NCI-H226 (cell line): ENCODE measurements at regions not wholly inside any gene's neighbourhood (a gene's known extent, or its start where the extent isn't known, plus 50 kb on each side); places are given as distances from the start of the nearest gene placed in this dataset.
A peak's percentile ranks its signal among the peaks of the same experiment; 100 is the strongest.

Source experiments
- DNase-seq: peaks from one replicate; pipeline ENCODE4 v3.0.0-alpha.2; 2015

DNA sequence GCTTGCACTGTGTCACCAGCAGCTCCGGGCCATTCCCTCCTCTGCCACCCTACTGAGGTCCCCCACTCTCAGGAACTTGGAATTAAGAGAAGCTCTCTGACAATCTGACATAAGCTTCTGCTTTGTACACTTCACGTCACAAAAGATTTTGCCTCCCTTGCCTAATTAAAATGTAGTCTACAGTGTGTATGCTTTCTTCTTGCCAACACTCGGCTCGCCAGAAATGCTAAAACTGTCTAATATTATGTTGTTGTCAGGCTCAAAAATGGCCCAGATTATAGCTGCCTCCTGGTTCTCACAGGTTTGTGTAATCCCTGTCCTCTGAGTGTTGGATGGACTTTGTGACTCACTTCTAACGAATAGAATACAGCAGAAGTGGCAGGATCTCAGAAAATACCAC, 474.7 kb downstream of the MBD2 start:
- DNase-seq = no peak

DNA sequence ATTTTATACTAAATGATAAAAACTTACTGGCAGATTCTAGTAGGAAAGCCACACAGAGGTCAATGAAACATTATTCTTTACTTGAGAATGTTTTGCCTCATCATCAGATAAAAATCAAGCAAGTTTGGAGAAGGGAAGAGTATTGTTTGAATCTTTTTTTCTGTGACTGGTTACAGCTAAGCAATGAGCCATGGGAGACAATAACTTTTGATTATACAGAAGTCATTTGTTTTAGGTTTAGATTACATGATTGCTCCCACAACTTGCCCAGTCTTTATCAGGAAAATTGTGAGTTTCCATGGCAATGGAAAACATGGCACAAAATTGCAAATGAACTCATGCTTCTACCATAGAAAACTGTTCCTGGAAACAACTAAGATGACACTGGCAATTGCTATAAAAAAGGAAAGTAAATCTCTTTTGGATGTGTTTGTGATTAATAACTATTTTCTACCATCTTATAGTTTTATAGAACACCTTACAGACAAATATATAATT, 476.8 kb downstream of the MBD2 start:
- DNase-seq = no peak

DNA sequence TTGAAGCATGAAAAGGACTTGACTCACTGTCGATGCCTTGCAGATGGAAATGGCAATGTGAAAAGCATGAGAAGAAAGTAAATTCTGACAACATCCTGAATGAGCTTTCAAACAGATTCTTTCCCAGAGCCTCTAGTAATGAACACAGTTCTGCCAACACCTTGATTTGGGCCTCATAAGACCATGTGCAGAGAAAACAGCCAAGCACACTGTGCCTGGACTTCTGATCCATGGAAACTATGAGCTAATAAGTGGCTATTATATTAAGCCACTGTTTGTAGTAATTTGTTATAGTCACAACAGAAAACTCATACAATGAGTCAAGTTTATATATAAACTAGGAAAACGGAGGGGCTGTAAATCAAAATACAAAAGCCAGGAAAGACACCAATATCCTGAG, 477.3 kb downstream of the MBD2 start:
- no peak for DNase-seq

DNA sequence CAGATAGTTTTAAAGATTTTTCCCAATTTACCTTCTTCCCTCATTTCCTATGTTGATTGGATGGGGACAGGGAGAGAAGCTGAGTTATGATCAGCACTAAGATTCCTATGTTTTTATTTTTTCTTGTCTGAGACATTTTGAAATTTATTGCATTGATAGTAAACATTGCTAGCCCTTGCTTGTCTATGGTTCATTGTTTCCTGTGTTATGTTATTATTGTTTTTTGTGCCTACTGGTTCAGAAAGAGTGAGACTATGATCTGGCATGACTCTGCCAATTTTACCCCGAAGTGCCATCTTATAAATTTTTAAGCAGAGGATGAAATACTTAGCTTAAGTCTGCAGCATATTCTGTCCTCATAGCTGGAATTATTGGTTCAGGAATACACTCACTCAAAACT, 478.5 kb downstream of the MBD2 start:
- no peak for DNase-seq

DNA sequence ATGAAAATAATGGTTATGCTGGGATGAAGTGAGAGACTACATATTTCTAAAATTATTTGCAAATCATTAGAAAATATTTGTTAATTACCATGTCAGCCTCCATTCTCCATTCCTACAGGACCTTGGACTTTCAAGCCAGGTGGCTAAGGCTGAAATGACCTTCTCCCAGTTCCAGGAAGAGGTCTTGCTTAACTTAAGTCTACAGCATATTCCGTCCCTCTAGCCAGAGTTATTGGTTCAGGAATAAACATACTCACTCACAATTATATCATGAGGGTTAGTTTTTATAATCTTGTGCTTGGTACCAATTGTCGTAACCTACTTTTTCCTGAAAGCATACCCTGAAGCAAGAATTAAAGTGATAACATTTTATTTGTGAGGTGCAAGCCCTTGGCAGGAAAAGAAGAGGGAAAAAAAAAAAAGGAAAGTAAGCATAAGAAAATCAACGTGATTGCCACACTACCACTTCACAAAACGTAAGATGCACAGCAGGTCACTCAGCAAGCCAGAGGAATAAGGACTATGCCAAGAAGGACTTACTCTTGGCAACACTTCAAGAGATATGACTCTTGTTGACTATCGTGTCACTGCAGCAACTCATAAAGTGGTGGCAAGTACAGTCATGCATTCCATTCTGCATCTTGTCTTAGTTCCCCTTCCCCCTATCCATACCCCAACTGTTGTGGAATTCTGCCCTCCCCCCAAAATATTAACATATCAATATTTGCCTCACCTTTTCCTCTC, 479.1 kb downstream of the MBD2 start:
- DNase-seq = no peak

DNA sequence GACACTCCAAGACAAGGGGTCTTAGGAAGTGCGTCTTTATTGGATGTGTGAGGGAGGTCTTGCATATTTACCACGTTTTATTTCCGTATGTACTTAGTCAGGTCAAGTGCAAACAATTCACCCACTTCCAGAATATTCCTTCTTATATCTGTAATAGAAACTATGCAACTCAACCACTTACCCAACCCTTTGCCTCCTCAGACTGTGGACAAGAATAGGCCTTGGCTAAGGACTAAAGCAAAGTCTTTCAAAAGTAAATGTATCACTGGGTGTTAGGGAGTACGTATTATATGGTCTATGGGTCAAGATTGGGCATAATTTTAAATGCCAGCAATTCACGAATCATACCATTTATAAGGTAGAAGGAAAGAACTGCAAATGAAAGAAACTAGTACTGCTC, 484.8 kb downstream of the MBD2 start:
- no peak for DNase-seq

DNA sequence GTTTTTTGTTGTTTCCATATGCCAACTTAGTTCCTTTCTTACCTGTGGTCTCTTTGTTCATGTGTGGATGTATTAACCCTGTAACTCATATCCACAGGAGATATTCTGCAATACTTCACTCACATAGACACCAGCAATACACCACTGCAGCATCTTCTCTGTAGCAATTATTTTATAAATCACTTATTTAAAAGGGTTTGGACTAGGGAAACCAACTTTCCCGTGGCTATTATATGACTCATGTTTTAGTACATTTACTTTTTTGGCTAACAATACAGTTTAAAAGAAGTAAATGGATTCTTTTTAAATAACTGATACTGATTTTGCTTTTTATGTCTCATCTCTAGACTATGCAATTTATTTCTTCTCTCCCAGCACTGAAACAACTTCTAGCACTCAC, 488.9 kb downstream of the MBD2 start:
- DNase-seq = no peak

DNA sequence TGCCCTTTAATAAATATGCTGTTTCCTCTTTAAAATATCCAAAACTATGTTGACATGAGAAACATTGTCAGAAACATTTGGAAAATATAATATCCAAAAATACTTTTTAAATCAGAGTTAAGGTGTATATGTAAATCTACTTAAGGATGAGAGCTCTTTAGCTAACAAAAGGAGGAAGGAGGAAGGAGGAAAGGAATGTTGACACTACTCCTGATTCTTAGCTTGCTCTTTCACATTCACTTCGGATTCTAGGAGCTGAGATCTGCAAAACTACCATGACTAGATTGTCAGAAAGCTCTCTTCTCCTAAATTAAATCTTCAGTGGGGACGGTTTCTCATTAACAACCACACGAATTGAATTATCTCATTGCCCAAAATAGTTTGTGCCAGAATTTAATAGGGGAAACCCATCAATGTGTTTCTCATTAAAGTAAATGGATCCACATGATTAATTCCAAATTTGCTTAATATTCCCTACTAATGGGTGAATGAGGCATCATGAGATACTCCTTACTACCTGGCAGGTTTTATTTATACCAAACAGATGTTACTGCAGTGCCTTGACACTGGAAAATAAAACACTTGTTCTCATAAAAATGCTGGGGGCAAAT, 509.1 kb downstream of the MBD2 start:
- DNase-seq = no peak

DNA sequence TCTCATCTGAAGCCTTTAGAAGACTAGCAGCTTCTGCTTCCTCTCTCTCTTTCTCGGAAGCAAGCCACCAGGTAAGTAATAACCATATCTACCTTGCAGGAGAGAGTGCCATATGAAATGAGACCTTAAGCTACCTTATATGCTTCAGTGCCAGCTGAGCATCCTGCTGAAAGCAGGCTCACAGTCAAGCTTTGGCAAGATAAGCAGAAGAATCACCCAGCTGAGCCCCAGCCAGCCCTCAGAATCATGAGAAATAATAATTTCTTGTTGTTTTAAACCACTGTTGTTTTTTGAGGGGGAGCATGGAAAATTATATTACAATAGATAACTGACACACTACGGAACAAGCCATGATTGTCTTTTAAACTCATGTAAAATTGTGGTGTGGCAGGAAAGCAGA, 514.4 kb downstream of the MBD2 start:
- no peak for DNase-seq

DNA sequence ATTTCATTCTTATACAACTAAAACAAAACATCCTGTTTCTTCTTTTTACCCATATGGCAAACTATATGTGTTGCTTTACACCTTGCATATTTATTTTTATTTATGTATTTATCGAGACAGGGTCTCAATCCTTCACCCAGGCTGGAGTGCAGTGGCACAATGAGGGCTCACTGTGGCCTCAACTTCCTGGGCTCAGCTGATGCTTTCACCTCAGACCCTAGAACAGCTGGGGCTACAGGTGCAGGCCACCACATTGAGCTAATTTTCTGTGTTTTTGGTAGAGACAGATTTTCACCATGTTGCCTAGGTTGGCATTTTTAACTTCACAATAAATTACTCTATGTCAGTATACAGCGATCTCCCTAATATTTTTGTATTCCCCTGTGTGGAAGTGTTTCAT, 522.0 kb downstream of the MBD2 start:
- no peak for DNase-seq

DNA sequence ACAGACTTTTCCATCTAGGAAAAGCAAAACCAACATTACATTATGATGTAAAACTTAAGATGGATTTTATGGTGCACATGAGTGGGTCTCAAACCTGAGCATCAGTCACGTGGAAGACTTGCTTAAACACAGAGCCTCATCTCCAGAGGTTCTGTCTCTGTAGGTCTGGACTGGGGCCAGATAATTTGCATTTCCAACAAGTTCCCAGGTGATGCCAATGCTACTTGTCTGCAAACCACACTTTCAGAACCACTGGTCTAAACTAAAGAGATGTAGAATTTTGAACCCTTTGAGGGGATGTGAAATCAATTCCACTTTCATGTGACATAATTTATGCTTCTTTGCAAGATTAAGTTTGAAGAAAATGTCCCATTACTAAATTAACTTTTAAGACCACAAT, 522.8 kb downstream of the MBD2 start:
- DNase-seq = no peak

DNA sequence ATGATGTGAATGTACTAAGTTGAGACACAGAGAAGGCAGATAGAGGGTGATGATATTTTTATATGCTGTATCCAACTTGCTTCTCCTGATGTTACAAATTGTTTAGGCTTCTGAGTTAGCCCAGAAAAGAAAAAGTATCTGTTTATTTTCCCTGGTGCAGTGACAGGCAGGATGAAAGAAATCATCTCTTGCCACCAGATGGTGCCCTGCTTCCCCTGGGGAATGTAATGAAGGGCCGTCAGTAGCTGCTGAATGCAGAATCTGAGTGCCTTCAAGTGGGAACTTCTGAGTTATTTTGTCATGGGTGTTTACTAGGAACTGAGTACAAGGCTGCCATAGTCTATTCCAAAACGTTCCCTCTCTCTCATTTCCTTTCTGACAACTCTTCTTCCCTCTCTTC, 525.6 kb downstream of the MBD2 start:
- DNase-seq = peak; percentile 2

DNA sequence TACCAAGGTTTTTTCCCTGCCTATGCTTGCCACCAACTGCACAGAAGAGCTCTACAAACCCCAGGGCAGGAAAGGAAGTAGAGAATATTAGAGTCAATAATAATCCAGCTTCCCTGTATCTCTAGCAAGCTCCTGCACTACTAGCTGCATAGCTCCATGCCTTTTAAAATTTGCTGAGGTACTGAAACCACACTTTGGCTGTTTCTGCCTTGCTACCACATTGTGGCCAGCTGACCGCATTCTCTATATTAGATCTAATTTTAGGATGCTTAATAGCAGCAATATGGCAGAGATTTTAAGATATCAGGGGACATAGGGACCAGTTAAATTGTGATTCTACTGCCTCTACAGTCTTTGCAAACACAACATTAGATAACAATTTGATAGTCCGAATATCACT, 534.6 kb downstream of the MBD2 start:
- DNase-seq = no peak

DNA sequence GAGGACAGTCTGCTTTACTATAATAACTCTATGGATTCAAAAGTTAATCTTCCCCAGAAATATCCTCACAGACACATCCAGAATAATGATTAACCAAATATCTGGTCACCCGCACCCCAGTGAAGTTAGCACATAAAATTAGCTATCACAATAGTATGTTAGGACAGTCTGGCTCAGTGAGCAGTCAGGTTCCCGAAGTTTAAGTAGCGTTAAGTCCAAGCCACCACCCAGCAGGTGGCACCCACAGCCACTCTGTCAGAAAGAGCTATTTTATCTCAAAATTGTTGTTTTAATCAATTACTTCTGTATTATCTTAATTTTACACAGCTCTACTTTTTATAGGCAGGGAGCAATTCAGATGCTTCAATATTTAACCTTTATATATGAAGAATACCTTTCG, 537.5 kb downstream of the MBD2 start:
- DNase-seq = no peak

DNA sequence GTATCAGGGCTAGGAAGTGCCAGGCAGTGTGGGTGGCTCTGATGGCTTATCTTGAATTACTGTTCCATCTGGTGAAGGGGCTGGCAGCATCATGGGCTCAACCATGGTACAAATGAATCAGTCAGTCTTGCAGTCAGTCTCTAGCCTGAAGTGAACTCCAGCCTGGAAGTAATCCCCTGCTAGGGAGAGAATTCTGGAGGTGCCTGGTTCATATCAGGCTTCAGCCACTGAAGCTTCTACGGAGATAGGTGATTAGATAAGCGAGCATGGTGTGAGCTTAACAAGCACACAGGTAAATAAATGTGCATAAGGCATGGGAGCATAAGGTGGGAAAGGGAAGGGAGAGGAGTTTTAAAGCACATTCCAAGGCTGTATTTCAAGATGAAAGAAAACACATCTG, 541.7 kb downstream of the MBD2 start:
- DNase-seq = no peak

DNA sequence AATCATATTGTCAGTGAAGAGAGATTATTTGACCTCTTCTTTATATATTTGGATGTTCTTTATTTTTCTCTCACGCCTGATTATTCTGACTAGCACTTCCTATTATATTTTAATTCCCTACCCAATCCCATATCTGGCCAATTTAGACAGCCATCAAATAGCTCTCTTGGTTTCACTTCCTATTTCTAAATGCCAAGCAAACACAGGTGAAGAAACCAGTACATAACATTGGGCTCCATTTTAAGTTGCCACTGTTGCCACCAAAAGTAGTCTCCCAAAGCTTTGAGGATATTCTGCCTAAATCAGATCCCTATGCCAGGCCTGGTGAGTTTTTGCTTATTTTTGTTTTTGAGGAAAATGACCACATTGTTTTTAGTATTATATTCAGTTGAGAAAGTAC, 547.0 kb downstream of the MBD2 start:
- no peak for DNase-seq

DNA sequence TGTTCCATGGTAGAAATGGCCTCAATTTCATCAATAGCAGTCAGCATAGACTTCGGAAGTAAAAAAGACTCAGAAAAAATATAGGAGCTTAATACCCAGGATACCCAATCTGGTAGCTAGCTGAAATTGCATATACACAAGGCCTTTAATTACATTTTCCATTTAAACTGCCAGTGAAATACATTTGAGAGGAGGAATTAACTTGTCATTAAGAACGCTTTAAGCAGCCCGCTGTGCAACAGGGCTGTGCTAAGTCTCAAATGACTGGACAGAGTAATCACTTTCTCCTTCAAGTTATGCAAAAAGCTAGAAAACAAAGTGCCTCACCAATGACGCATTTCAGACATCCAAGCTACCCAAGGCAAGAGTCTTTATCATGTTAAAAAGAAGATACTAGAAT, 558.8 kb downstream of the MBD2 start:
- DNase-seq = no peak

DNA sequence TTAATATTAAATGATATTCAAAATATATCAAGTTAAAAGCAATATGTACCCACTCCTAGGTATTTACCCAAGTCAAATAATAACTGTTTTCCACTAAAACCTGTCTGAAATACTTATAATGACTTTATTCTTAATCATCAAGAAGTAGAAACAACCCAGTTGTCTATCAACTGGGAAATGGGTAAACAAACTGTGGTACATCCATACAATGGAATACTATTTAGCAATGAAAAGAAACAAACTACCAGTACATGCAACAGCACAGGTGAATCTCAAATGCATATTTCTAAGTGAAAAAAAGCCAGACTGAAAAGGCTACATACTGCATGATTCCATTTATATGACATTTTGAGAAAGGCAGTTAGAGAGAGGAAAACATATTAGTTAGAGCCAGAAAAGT, 559.9 kb downstream of the MBD2 start:
- no peak for DNase-seq

DNA sequence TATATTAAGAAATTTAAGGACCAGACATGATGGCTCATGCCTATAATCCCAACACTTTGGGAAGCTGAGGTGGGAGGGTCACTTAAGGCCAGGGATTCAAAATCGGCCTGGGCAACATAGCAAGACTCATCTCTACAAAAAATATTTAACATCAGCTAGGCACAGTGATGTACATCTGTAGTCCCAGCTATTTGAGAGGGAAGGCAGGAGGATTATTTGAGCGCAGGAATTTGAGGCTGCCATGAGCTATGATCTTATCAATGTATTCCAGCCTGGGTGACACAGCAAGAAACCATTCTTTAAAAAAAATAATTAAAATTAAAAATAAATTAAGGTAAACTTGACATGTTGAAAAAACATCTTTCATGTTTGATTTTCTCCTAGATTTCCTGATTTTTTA, 564.2 kb downstream of the MBD2 start:
- no peak for DNase-seq

DNA sequence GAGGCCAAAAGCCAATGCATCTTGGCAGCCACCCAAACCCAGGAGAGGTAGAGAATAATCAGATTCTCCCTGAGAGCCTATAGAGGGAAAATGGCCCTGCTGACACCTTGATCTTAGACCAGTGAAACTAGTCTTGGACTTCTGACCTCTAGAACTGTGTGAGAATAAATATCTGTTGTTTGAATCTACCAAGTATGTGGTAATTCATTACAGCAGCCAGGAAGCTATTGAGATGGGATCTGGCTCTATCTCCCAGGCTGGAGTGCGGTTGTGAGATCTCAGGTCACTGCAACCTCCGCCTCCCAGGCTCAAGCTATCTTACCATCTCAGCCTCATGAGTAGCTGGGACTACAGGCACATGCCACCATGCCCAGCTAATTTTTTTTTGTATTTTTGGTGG, 567.2 kb downstream of the MBD2 start:
- DNase-seq = no peak

DNA sequence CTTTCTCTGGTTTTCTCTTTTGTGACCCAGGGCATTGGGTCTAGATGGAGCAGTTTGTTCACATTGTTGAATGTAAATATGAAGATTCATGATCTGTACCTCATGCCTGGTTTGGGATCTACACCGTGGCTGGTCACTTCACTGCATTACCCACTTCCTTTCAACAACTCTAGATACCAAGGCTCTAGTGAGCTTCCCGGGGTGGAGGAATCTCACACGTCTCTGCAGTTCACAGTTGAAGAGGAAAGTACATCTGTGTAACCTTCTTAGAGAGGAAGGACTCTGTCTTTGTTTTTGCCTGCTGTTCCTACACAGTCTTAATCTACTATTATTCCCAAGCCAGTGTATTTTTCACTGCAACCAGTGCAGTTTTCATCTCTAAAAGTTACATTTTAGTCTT, 574.8 kb downstream of the MBD2 start:
- DNase-seq = no peak

DNA sequence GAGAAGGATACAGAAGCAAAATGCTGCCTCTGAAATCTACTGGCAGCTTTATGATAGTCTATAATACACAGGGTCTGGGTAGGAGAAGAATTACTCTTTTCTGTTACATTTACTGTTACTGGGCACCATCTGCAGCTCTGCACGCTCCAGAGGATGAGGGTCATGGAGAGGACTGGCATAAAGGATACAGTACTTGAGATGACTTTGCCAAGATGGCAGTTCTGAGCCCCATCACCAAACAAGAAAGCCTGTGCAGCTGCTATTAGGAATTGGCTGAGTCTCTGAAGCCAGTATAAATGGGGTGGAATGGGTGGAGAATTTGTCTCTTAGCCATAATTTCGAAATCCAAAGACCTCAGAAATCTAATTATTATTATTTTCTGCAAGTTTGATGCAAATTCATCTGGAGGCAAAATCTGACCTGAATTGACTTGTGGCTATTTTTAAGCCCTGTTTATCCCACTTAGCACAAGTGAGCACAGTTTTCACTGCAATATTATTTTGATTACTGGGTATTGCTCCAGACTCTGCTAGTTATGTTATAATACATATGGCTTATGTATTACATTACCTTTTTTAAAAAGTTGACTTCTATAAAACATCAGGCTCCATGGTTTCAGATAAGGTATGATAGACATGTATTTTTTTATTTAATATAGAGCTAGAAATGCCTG, 579.5 kb downstream of the MBD2 start:
- DNase-seq = no peak

DNA sequence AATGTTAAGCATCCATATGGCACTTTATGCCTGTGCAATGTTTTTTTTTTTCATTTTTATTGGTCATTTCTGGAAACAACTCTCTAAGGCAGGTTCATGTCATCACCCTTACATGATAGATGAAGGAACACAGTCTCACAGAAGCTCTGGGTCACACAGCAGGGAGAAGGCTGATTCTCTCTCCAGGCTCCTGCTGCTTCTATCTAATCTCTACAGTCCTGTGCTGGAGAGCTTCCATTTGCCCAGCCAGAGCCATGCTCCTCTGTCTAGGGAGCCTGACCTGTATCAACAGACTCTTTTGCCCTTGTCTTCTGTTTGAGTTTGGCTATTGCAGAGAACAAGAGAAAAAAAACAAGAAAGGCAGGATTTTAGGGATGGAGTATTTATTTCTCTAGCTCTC, 584.8 kb downstream of the MBD2 start:
- DNase-seq = no peak

DNA sequence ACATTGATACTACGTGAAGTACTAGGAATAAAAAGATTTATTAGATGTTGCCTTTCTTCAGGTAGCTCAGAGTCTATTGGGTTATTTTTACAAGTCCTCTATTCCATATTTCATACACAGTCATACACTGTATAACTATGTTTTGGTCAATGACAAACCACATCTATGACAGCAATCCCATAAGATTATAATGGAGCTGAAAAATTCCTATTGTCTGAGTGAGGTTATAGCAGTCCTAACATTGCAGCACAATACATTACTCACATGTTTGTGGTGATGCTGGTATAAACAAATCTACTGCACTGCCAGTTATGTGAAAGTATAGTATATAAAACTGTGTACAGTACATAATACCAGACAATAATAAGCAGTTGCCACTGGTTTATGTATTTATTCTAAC, 595.1 kb downstream of the MBD2 start:
- no peak for DNase-seq
